ENCODE measurements at regions not wholly inside any gene's neighbourhood (a gene's known extent, or its start where the extent isn't known, plus 50 kb on each side); places are given as distances from the start of the nearest gene placed in this dataset.

DNA sequence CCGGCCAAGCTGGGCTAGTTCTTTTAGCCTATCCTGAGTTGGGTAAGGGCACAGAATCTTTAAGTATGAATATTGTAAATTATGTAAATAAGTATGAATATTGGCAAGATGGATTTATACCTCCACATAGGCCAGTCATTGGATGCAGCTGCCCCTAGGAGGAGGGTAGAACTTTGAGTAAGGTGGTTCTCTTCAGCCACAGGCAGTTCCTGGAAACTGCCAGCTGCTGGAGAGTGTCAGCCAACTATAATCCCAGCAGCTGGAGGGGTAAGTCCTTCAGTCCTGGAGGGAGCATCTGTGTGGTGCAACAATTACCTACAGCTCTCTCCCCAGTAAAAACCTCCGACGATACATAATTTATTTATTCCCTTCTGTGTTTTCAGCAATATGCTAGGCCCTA is 65.8 kb upstream of the TMPO start:
- Histone ChIP-seq H3K36me3 (no peaks in the 10 kb centered on the region), H3K4me1 (no peaks in the 10 kb centered on the region), H3K9me3 (no peaks in the 10 kb centered on the region), H3K27ac (no peak overlapping the region), H3K4me3 (no peak overlapping the region), H3K27me3 (no peaks in the 10 kb centered on the region)
- intact Hi-C loops (cut with DNase I; ENCODE audit: low total_unique reads): no loop called here
- TF ChIP-seq, protein P1, sequence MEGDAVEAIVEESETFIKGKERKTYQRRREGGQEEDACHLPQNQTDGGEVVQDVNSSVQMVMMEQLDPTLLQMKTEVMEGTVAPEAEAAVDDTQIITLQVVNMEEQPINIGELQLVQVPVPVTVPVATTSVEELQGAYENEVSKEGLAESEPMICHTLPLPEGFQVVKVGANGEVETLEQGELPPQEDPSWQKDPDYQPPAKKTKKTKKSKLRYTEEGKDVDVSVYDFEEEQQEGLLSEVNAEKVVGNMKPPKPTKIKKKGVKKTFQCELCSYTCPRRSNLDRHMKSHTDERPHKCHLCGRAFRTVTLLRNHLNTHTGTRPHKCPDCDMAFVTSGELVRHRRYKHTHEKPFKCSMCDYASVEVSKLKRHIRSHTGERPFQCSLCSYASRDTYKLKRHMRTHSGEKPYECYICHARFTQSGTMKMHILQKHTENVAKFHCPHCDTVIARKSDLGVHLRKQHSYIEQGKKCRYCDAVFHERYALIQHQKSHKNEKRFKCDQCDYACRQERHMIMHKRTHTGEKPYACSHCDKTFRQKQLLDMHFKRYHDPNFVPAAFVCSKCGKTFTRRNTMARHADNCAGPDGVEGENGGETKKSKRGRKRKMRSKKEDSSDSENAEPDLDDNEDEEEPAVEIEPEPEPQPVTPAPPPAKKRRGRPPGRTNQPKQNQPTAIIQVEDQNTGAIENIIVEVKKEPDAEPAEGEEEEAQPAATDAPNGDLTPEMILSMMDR (IDR thresholded peaks at IDR 0.05): no peak
- TF ChIP-seq POLR2AphosphoS5 (IDR thresholded peaks at IDR 0.05) (no peak), EP300 (IDR thresholded peaks at IDR 0.05) (no peak), POLR2A (IDR thresholded peaks at IDR 0.05) (no peak)
- whole genome bisulfite sequencing, 5 donors: 80 to 90% (median 85%) methylated on average over 3 of the region's 3 CpGs
- no peak for DNase-seq

DNA sequence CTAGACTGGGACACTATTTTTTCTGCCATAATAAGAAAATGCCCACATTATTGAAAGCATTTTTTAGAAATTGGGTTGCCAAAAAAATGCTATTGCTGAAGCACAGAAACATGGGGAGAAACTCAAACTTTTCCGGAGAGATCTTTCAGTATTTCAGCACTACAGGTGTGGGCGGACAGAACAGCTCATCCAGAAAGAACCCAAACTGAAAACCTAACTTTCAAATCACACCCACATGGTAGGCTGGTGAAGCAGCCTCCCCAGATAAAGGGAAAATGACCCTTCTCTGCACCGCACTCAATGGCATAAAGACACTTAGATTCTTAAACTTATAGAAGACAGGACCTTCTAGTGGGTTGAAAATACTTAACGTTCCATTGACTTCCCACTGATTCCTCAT is 62.3 kb upstream of the TMPO start:
- Histone ChIP-seq H3K27me3 (peaks cover 0 to 18% (median 0%) of the 10 kb centered on the region in 3 donors), H3K4me1 (peaks cover 4 to 10% (median 7%) of the 10 kb centered on the region in 4 donors), H3K4me3 (no peak overlapping the region), H3K36me3 (no peaks in the 10 kb centered on the region), H3K9me3 (no peaks in the 10 kb centered on the region), H3K27ac (no peak overlapping the region)
- intact Hi-C loops (cut with DNase I; ENCODE audit: low total_unique reads): no loop called here
- DNase-seq: no peak
- TF ChIP-seq, protein P1 (IDR thresholded peaks at IDR 0.05): no peak
- no peak for TF ChIP-seq POLR2A (IDR thresholded peaks at IDR 0.05)
- TF ChIP-seq EP300 (IDR thresholded peaks at IDR 0.05): no peak
- TF ChIP-seq POLR2AphosphoS5 (IDR thresholded peaks at IDR 0.05): no peak
- WGBS, 5 donors: 87 to 96% (median 93%) methylated on average over 4 of the region's 4 CpGs

DNA sequence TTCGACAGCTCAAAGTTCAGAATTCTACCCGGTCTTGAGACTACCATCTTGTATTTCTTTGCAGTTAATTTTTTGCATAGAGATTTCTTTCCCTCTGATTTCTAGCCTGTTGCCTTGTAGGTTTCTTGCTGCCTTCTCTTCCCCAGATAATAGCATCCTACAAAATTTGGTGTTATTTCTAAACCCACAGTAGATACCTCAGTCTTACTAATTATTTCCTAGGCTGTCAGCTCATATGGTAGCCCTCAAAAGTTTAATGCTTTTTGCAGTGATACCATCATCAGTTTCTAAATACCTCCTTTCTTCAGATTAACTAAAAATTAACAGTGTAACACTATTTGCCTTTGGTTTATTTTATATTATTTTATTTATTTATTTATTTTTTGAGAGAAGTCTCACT is 61.9 kb upstream of the TMPO start:
- intact Hi-C loops (cut with DNase I; ENCODE audit: low total_unique reads): no loop called here
- WGBS, 5 donors: 84 to 96% (median 89%) methylated on average over 2 of the region's 2 CpGs
- no peak overlapping the region for H3K27ac ChIP-seq
- DNase-seq: no peak
- H3K36me3 ChIP-seq: no peaks in the 10 kb centered on the region
- no peaks in the 10 kb centered on the region for H3K9me3 ChIP-seq
- H3K27me3 ChIP-seq: peaks cover 0 to 18% (median 0%) of the 10 kb centered on the region in 3 donors
- H3K4me3 ChIP-seq: no peak overlapping the region
- TF ChIP-seq EP300 (IDR thresholded peaks at IDR 0.05): no peak
- TF ChIP-seq, protein P1 (IDR thresholded peaks at IDR 0.05): no peak
- peaks cover 4 to 10% (median 7%) of the 10 kb centered on the region in 4 donors for H3K4me1 ChIP-seq

DNA sequence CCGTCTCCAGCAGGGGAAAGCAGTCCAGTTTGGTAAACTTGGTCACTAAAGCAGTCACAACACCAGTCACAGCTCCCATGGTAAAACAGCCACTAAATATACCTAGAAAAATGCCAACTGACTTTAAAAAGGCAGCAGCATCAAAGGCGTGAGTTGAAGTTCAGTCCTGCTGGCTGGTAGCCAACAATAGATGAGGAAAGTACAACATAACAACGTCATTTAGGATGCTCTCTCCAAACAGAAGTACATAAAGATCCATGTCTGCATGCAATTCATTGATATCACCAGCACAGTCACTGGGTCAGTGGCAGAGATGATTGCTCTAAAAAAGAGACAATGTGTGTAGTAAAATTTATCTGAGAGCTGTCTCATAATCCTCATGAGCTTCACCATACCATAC is 59.3 kb upstream of the TMPO start:
- DNase-seq: no peak
- WGBS, 5 donors: 68 to 77% (median 76%) methylated on average over 3 of the region's 3 CpGs
- intact Hi-C loops (cut with DNase I; ENCODE audit: low total_unique reads): no loop called here
- Histone ChIP-seq H3K36me3 (no peaks in the 10 kb centered on the region), H3K4me3 (no peak overlapping the region), H3K27ac (no peak overlapping the region), H3K27me3 (peaks cover 0 to 18% (median 0%) of the 10 kb centered on the region in 3 donors), H3K9me3 (no peaks in the 10 kb centered on the region), H3K4me1 (peaks cover 4 to 10% (median 7%) of the 10 kb centered on the region in 4 donors)
- TF ChIP-seq POLR2A (IDR thresholded peaks at IDR 0.05) (no peak), POLR2AphosphoS5 (IDR thresholded peaks at IDR 0.05) (no peak), EP300 (IDR thresholded peaks at IDR 0.05) (no peak)
- TF ChIP-seq, protein P1 (IDR thresholded peaks at IDR 0.05): no peak

Measured in stomach (tissue), 8 donors.